HL-60 (cell line): ENCODE measurements at regions not wholly inside any gene's neighbourhood (a gene's known extent, or its start where the extent isn't known, plus 50 kb on each side); places are given as distances from the start of the nearest gene placed in this dataset.

Experiments
- DNase-seq, 2 experiments: peaks; one replicate each; pipeline ENCODE4 v3.0.0-alpha.2; 2010 to 2020; ENCODE audit warnings: low read depth in 1 of 2, low spot score in 1 of 2
- H3K27ac ChIP-seq: fragments of 250-450 bp; sonication (Bioruptor Pico); replicated peaks from 2 replicates; pipeline ENCODE4 v1.5.1; 2020; ENCODE audit warnings: mild to moderate bottlenecking, moderate library complexity
- H3K27me3 ChIP-seq: fragments of 250-450 bp; sonication (Bioruptor Pico); 2 replicates; pipeline ENCODE4 v1.5.1; 2021; ENCODE audit warnings: mild to moderate bottlenecking, moderate library complexity; ENCODE audit not compliant: insufficient read depth, poor library complexity, severe bottlenecking
- H3K4me3 ChIP-seq: replicated peaks from 2 replicates; pipeline ENCODE4 v1.5.1; 2011; ENCODE audit warnings: mild to moderate bottlenecking, control low read depth, low read length; ENCODE audit not compliant: insufficient read depth
- CTCF ChIP-seq: IDR thresholded peaks from one replicate; pipeline ENCODE4 v1.5.1; 2011; ENCODE audit warnings: low read length, control low read depth, inconsistent platforms; ENCODE audit not compliant: insufficient read depth
- GABPA ChIP-seq: IDR thresholded peaks from 2 replicates; pipeline ENCODE4 v1.6.1; 2012; ENCODE audit warnings: low read depth
- POLR2AphosphoS5 ChIP-seq: IDR thresholded peaks from 2 replicates; pipeline ENCODE4 v1.6.1; 2012; ENCODE audit warnings: low read depth
- REST ChIP-seq: IDR thresholded peaks from 2 replicates; pipeline ENCODE4 v1.6.1; 2012; ENCODE audit warnings: low read depth; ENCODE audit not compliant: insufficient replicate concordance
- SPI1 ChIP-seq: IDR thresholded peaks from 2 replicates; pipeline ENCODE4 v1.6.1; 2012; ENCODE audit warnings: low read depth, mild to moderate bottlenecking, borderline replicate concordance

GRCh38 chr2:150136401-150136800 lies 351.1 kb downstream of the RND3 start:
- DNase-seq = no peak
- no peak overlapping the region for H3K27ac ChIP-seq
- TF ChIP-seq CTCF (no peak), GABPA (no peak)
- H3K27me3 ChIP-seq = no peaks in the 10 kb centered on the region
- H3K4me3 ChIP-seq = no peak overlapping the region

DNA sequence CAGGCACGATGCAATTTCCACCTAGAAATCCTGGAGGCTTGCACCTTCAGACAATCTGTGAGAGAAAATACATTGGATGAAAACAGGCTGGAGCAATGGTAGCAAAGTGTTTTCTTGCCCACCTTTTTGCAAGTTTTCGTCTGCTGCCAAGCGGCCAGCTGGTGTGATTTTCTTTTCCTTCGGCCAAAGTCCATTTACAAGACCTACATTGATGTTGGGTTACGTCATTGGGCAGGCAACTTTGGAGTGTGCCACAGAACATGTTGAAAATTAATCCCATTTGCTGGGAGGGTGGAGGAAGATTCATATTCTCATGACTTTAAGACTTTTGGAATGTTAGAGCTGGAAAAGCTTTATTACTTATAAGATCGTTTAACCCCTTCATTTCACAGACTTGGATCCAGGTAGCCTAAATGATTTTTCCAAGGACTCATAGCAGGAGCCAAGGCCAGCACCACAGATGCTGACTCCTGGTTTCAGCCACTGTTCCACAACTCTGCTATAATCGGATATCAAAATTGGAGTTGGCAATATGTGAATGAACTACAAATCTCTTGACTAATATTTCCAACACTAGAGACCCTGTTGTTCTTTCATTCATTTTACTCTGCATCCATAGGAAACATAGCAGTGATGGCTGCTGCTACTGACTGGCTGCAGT lies 352.1 kb downstream of the RND3 start:
- Histone ChIP-seq H3K27me3 (no peaks in the 10 kb centered on the region), H3K27ac (no peak overlapping the region), H3K4me3 (no peak overlapping the region)
- TF ChIP-seq GABPA (no peak), REST (no peak), SPI1 (no peak)
- no peak for DNase-seq

DNA sequence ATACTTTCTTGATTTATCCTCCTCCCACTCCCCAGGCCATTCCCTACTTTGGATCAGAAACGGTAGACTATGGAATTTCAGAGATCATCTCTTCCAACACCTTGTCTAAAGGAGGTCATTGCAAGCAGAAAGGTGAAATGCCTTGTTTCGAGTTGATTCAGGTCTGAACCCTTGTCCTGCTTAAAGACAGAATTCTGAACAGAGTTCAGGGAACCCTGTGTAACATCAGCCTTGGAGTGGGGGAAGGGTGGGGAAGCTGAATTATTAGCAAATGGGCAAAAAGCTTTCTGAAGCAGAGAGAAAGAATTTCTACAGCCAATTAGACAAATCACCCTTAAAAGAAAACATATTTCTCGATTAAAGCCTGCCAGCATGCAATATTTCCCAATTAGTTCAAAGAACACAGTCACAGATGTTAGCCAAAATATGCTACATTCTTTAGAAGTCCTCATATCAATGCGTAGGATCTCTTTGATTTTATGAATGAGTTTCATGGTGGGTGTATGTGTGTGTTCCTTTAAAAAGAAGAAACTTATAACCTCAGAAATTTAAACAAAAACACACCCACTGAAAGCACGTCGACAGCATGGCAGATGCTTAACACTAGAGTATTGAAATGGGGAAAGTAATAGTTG lies 353.1 kb downstream of the RND3 start:
- DNase-seq = no peak
- no peaks in the 10 kb centered on the region for H3K27me3 ChIP-seq
- no peak overlapping the region for H3K4me3 ChIP-seq
- TF ChIP-seq GABPA = no peak
- no peak for TF ChIP-seq SPI1
- no peak for TF ChIP-seq POLR2AphosphoS5
- TF ChIP-seq CTCF = no peak
- TF ChIP-seq REST = no peak
- no peak overlapping the region for H3K27ac ChIP-seq

GRCh38 chr2:150133623-150134022 lies 353.8 kb downstream of the RND3 start:
- TF ChIP-seq POLR2AphosphoS5 (no peak), GABPA (no peak), REST (no peak), CTCF (no peak), SPI1 (no peak)
- peak in 1 of 2 experiments; percentile 1 for DNase-seq

More at GRCh38 chr2:150133623-150134022, 353.8 kb downstream of the RND3 start:
- H3K4me3 ChIP-seq = no peak overlapping the region
- H3K27me3 ChIP-seq = no peaks in the 10 kb centered on the region
- no peak overlapping the region for H3K27ac ChIP-seq
